ENCODE measurements at regions not wholly inside any gene's neighbourhood (a gene's known extent, or its start where the extent isn't known, plus 50 kb on each side); places are given as distances from the start of the nearest gene placed in this dataset.

DNA sequence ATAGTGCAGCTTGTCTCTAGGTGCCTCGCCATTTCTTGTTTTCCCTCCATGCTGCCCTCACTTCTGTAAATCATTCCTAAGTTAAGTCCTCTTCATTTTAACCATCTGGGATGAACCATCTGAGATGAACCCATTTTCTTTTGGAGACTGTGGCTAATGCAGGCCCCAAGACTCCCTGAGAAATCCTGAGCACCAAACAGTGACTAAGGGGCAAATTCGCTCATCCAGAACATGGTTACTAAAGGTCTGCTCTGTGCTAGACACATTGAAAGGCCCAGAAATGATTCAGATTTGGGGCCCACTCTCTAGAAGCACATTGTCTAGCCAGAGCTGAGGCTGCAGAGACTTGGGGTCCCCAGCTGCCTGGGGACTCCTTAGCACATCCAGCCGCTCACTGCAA is 151.9 kb upstream of the CTTNBP2NL start:
- Histone ChIP-seq H3K56ac (ENCODE audit: extremely low read depth, insufficient read depth, low read length) (no peak overlapping the region), H3K4me1 (ENCODE audit: control insufficient read depth, insufficient read depth, low read length) (no peaks in the 10 kb centered on the region), H3K27me3 (ENCODE audit: control insufficient read depth, insufficient read depth, low read length) (peaks cover 2% of the 10 kb centered on the region), H3K4me3 (ENCODE audit: insufficient read depth, low read depth, low read length) (no peak overlapping the region), H3K18ac (ENCODE audit: low read depth, low read length) (no peak overlapping the region), H2BK5ac (ENCODE audit: low read depth, low read length, poor library complexity, severe bottlenecking) (no peak overlapping the region), H4K91ac (ENCODE audit: insufficient read depth, low read depth, low read length) (no peak overlapping the region), H3K14ac (replicated peaks; ENCODE audit: low read depth, low read length) (no peak overlapping the region), H2BK15ac (ENCODE audit: low read depth, low read length) (no peak overlapping the region), H3K23ac (ENCODE audit: low read depth, low read length) (no peak overlapping the region), H2BK120ac (ENCODE audit: low read depth, low read length) (no peak overlapping the region), H2AK9ac (replicated peaks; ENCODE audit: low read depth, low read length, poor library complexity) (no peak overlapping the region), H4K20me1 (ENCODE audit: insufficient read depth, low read length) (no peaks in the 10 kb centered on the region), H3K9ac (ENCODE audit: low read depth, low read length) (no peak overlapping the region), H3K9me1 (ENCODE audit: insufficient read depth, low read length) (no peaks in the 10 kb centered on the region), H3K27ac (ENCODE audit: insufficient read depth, low read length) (no peak overlapping the region), H4K5ac (ENCODE audit: low read depth, low read length) (no peak overlapping the region), H3K36me3 (ENCODE audit: control insufficient read depth, insufficient read depth, low read length) (no peaks in the 10 kb centered on the region), H2AK5ac (ENCODE audit: low read depth, low read length) (no peak overlapping the region), H2BK20ac (ENCODE audit: low read depth, low read length) (no peak overlapping the region), H4K8ac (ENCODE audit: low read depth in 2 of 2, low read length in 2 of 2) (no peak overlapping the region), H3K4ac (ENCODE audit: low read depth, low read length) (no peak overlapping the region), H3K79me1 (ENCODE audit: low read depth in 1 of 2, low read length in 2 of 2) (no peaks in the 10 kb centered on the region), H2AFZ (replicated peaks; ENCODE audit: low read length, poor library complexity) (no peak overlapping the region), H3K4me2 (ENCODE audit: low read depth, low read length) (no peak overlapping the region), H3K9me3 (ENCODE audit: control insufficient read depth, insufficient read depth, low read length) (no peaks in the 10 kb centered on the region)
- dilution Hi-C loops (cut with HindIII; ENCODE audit: low sequenced_read_pairs, unreplicated experiment): no loop called here
- no peak for ATAC-seq (ENCODE audit: low read depth)
- in situ Hi-C loops (cut with MboI; ENCODE audit: low sequenced_read_pairs): no loop called here
- no TSS peak for BruUV-seq (replicated peaks)
- CTCF ChIA-PET: no interaction called here
- WGBS, 2 experiments (ENCODE audit: extremely low coverage in 2 of 2, insufficient read length in 1 of 2): 59% methylated on average over 2 of the region's 3 CpGs; no CpG with 5 or more reads in 1 of the 2 experiments
- DNase-seq: no peak
- TF ChIP-seq CHD1 (IDR thresholded peaks at IDR 0.05; ENCODE audit: low read depth, low read length) (no peak), RAD21 (IDR thresholded peaks at IDR 0.05; ENCODE audit: low read length) (no peak)
- POLR2A ChIA-PET (ENCODE audit: unreplicated experiment): no interaction called here
- intact Hi-C loops (cut with micrococcal nuclease): no loop called here
